Ishikawa (cell line): ENCODE measurements at regions not wholly inside any gene's neighbourhood (a gene's known extent, or its start where the extent isn't known, plus 50 kb on each side); places are given as distances from the start of the nearest gene placed in this dataset.

Experiments used
- CEBPB ChIP-seq: IDR thresholded peaks from 2 replicates; pipeline ENCODE4 v1.6.1; 2012
- CREB1 ChIP-seq: IDR thresholded peaks from 2 replicates; pipeline ENCODE4 v1.6.1; 2012; ENCODE audit warnings: low read depth
- EGR1 ChIP-seq: IDR thresholded peaks from 2 replicates; pipeline ENCODE4 v1.6.1; 2012
- EP300 ChIP-seq: IDR thresholded peaks from 2 replicates; pipeline ENCODE4 v1.6.1; 2012; ENCODE audit warnings: borderline replicate concordance
- FOXM1 ChIP-seq: IDR thresholded peaks from 2 replicates; pipeline ENCODE4 v1.6.1; 2012; ENCODE audit warnings: low read depth, borderline replicate concordance
- NFIC ChIP-seq: IDR thresholded peaks from 2 replicates; pipeline ENCODE4 v1.6.1; 2012
- RAD21 ChIP-seq: IDR thresholded peaks from 2 replicates; pipeline ENCODE4 v1.6.1; 2012; ENCODE audit warnings: low read depth
- TAF1 ChIP-seq: IDR thresholded peaks from 2 replicates; pipeline ENCODE4 v1.6.1; 2012; ENCODE audit warnings: low read depth, mild to moderate bottlenecking
- TCF12 ChIP-seq: IDR thresholded peaks from 2 replicates; pipeline ENCODE4 v1.6.1; 2012; ENCODE audit warnings: low read depth
- TEAD4 ChIP-seq: IDR thresholded peaks from 2 replicates; pipeline ENCODE4 v1.6.1; 2012
- YY1 ChIP-seq: IDR thresholded peaks from 2 replicates; pipeline ENCODE4 v1.6.1; 2012; ENCODE audit warnings: low read depth
- ZBTB7A ChIP-seq: IDR thresholded peaks from 2 replicates; pipeline ENCODE4 v1.6.1; 2012; ENCODE audit warnings: low read depth
- TF ChIP-seq, protein P1 (sequence below): IDR thresholded peaks from 2 replicates; pipeline ENCODE4 v1.6.1; 2012
- TF ChIP-seq, protein P2 (sequence below): IDR thresholded peaks from 2 replicates; pipeline ENCODE4 v1.6.1; 2012
- TF ChIP-seq, protein P3 (sequence below): IDR thresholded peaks from 2 replicates; pipeline ENCODE4 v1.6.1; 2012; ENCODE audit warnings: low read depth, mild to moderate bottlenecking

DNA sequence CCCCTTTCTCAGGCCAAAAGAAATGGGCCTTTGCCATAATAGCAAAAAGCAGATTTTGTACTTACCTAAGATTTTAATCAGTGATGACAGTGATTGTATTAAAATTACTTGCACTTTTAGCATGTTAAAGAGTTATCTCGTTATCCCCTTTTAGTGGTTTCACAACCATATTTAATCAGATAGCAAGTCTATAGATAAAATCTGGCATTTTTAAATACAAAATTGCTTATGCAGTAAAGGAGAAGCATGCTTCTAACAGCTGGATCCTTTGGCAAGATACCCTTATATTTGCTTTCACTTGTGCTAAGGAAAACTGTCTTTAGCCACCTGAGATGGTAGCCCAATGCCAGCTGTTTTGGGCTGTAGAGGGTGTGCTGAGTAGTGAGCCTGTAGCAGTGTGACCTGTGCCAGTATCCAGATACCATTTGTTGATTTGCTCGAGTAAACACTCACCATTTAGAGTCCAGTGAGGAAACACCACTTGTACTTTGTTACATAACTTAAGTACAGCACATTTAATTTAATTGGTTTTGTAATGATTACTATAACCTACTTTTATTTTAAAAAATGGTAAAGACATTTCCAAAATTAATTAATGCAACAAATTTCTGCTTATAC, 314.4 kb upstream of the ZP4 start:
- no peak for TF ChIP-seq EGR1
- TF ChIP-seq TEAD4 = no peak
- no peak for TF ChIP-seq EP300
- no peak for TF ChIP-seq TAF1
- TF ChIP-seq, protein P1, sequence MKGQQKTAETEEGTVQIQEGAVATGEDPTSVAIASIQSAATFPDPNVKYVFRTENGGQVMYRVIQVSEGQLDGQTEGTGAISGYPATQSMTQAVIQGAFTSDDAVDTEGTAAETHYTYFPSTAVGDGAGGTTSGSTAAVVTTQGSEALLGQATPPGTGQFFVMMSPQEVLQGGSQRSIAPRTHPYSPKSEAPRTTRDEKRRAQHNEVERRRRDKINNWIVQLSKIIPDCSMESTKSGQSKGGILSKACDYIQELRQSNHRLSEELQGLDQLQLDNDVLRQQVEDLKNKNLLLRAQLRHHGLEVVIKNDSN = no peak
- TF ChIP-seq RAD21 = no peak
- no peak for TF ChIP-seq CEBPB
- TF ChIP-seq FOXM1 = no peak
- no peak for TF ChIP-seq NFIC
- TF ChIP-seq, protein P2, sequence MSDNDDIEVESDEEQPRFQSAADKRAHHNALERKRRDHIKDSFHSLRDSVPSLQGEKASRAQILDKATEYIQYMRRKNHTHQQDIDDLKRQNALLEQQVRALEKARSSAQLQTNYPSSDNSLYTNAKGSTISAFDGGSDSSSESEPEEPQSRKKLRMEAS = no peak
- no peak for TF ChIP-seq YY1

DNA sequence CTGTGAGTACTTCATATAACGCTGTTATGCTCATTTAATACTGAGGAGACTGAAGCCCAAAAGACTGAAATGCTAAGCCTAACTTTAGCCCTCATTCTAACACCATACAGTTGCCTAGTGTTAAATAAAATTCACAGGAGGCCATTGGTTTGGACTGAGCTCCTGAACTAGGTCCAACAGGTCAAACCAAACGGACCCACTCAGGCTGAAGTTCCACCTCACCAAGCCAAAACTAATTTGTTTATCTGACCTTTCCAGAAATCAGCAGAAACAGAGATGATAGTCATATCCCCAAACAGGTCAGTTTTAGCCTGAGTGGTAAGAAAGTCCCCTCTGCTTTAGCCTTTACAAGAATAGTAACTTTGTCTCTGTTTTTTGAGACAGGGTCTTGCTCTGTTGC, 311.3 kb upstream of the ZP4 start:
- no peak for TF ChIP-seq CEBPB
- TF ChIP-seq EGR1 = no peak
- TF ChIP-seq, protein P1 = no peak
- no peak for TF ChIP-seq EP300
- TF ChIP-seq TAF1 = no peak
- TF ChIP-seq, protein P3, sequence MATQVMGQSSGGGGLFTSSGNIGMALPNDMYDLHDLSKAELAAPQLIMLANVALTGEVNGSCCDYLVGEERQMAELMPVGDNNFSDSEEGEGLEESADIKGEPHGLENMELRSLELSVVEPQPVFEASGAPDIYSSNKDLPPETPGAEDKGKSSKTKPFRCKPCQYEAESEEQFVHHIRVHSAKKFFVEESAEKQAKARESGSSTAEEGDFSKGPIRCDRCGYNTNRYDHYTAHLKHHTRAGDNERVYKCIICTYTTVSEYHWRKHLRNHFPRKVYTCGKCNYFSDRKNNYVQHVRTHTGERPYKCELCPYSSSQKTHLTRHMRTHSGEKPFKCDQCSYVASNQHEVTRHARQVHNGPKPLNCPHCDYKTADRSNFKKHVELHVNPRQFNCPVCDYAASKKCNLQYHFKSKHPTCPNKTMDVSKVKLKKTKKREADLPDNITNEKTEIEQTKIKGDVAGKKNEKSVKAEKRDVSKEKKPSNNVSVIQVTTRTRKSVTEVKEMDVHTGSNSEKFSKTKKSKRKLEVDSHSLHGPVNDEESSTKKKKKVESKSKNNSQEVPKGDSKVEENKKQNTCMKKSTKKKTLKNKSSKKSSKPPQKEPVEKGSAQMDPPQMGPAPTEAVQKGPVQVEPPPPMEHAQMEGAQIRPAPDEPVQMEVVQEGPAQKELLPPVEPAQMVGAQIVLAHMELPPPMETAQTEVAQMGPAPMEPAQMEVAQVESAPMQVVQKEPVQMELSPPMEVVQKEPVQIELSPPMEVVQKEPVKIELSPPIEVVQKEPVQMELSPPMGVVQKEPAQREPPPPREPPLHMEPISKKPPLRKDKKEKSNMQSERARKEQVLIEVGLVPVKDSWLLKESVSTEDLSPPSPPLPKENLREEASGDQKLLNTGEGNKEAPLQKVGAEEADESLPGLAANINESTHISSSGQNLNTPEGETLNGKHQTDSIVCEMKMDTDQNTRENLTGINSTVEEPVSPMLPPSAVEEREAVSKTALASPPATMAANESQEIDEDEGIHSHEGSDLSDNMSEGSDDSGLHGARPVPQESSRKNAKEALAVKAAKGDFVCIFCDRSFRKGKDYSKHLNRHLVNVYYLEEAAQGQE = no peak
- TF ChIP-seq, protein P2 = no peak
- no peak for TF ChIP-seq TEAD4
- TF ChIP-seq RAD21 = no peak
- TF ChIP-seq ZBTB7A = no peak
- TF ChIP-seq TCF12 = no peak
- TF ChIP-seq FOXM1 = no peak
- TF ChIP-seq CREB1 = no peak
- TF ChIP-seq YY1 = no peak

DNA sequence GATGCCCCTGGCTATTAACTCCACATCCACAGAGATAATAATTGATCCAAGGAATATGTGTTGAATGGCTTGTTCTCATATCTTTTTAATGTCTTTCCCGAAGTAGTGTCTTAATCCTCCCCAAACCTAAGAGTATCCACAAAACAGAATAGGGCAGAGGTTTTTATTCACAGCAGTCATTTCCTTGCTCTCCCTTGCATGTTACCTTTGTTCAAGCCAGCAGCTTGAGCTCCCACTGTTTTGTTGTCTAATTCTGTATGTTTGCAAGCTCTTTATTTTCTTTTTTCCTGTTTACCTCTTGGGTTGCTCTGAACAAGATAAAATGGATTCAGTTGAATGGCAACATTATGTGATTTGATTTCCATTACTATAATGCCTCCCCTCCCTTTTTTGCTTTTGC, 308.6 kb upstream of the ZP4 start:
- TF ChIP-seq, protein P2 = no peak
- TF ChIP-seq CEBPB (no peak), FOXM1 (no peak), TAF1 (no peak), YY1 (no peak), ZBTB7A (no peak)

DNA sequence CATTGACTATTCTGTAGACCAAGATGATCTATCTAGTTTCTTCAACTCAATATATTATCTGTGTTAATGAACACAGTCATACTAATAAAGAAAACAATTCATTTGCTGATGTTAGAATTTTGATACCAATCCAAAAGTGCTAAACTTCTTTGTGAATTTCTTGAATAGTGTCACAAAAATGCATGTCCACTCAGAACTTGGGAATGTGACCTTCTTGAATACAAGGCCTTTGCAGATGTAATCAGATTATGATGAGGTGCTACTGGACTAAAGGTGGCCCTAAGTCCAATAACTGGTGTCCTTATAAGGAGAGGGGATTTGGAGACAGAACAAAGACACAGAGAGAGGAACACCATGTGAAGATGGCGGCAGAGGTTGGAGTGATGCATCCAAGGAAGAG, 305.8 kb upstream of the ZP4 start:
- TF ChIP-seq TEAD4 (no peak), FOXM1 (no peak)
- TF ChIP-seq, protein P3 = no peak

DNA sequence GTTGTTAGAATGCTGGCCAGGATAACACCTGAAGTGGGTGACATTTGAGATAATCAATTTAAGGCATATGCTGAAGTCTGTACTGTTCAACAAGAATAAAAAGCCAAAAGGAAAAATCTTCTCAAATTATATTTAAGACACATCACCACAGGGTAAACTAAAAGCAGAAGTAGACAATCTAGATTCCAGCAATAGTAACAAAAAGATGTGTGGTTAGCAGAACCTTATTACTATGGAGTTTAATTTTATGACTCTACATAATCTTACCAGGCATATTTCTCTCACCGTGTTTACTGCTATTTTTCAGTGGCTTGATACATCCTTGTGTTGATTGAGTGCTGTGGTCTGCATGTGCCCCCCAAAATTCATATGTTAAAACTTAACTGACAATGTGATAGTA, 300.4 kb upstream of the ZP4 start:
- no peak for TF ChIP-seq TCF12
- no peak for TF ChIP-seq CREB1
- no peak for TF ChIP-seq EGR1
- no peak for TF ChIP-seq CEBPB
- TF ChIP-seq, protein P1 = no peak
- TF ChIP-seq, protein P2 = no peak
- TF ChIP-seq YY1 = no peak
- TF ChIP-seq, protein P3 = no peak
- no peak for TF ChIP-seq ZBTB7A
- TF ChIP-seq NFIC = no peak
- no peak for TF ChIP-seq TEAD4
- no peak for TF ChIP-seq EP300
- TF ChIP-seq FOXM1 = no peak
- TF ChIP-seq TAF1 = no peak
- TF ChIP-seq RAD21 = no peak
